Cerebellar cortex (tissue), 1 donor: ENCODE measurements at regions not wholly inside any gene's neighbourhood (a gene's known extent, or its start where the extent isn't known, plus 50 kb on each side); places are given as distances from the start of the nearest gene placed in this dataset.

ENCODE experiments used
- DNase-seq: peaks from one replicate; pipeline ENCODE4 v3.0.0-alpha.2; 2015; ENCODE audit warnings: low spot score

- DNase-seq = no peak
These were observed 833.2 kb upstream of the CHAC2 start for GRCh38 chr2:52934323-52934898.

- DNase-seq = no peak
These were observed 833.7 kb upstream of the CHAC2 start for GRCh38 chr2:52933878-52934277.

- no peak for DNase-seq
These were observed 835.9 kb upstream of the CHAC2 start for GRCh38 chr2:52931660-52932059.

- no peak for DNase-seq
These were observed 838.2 kb upstream of the CHAC2 start for GRCh38 chr2:52929412-52929811.

- no peak for DNase-seq
These were observed 847.9 kb upstream of the CHAC2 start for GRCh38 chr2:52919673-52920072.

GRCh38 chr2:52918551-52918950 lies 849.1 kb upstream of the CHAC2 start:
- no peak for DNase-seq

GRCh38 chr2:52916981-52917380 lies 850.6 kb upstream of the CHAC2 start:
- DNase-seq = no peak

GRCh38 chr2:52904355-52904891 lies 863.2 kb upstream of the CHAC2 start:
- no peak for DNase-seq

GRCh38 chr2:52897511-52898044 lies 870.0 kb upstream of the CHAC2 start:
- DNase-seq = no peak

- DNase-seq = peak; percentile 70
These were observed 871.8 kb upstream of the CHAC2 start for GRCh38 chr2:52895726-52896340.

- peak; percentile 91 for DNase-seq
These were observed 881.0 kb upstream of the CHAC2 start for GRCh38 chr2:52886556-52886955.

GRCh38 chr2:52884761-52885352 lies 882.7 kb upstream of the CHAC2 start:
- DNase-seq = no peak

- DNase-seq = no peak
These were observed 884.6 kb upstream of the CHAC2 start for GRCh38 chr2:52882974-52883373.

GRCh38 chr2:52881606-52882005 lies 886.0 kb upstream of the CHAC2 start:
- no peak for DNase-seq

GRCh38 chr2:52880872-52881271 lies 886.7 kb upstream of the CHAC2 start:
- no peak for DNase-seq

- no peak for DNase-seq
These were observed 888.0 kb upstream of the CHAC2 start for GRCh38 chr2:52879561-52879960.

GRCh38 chr2:52877703-52878102 lies 889.9 kb upstream of the CHAC2 start:
- no peak for DNase-seq

- DNase-seq = no peak
These were observed 893.0 kb upstream of the CHAC2 start for GRCh38 chr2:52874466-52875106.

- no peak for DNase-seq
These were observed 904.8 kb upstream of the CHAC2 start for GRCh38 chr2:52862801-52863200.

- DNase-seq = no peak
These were observed 906.0 kb upstream of the CHAC2 start for GRCh38 chr2:52861596-52861995.

- DNase-seq = no peak
These were observed 908.5 kb upstream of the CHAC2 start for GRCh38 chr2:52859065-52859464.

GRCh38 chr2:52857722-52858121 lies 909.9 kb upstream of the CHAC2 start:
- no peak for DNase-seq

GRCh38 chr2:52852006-52852405 lies 915.6 kb upstream of the CHAC2 start:
- no peak for DNase-seq
